HG03354 (cell line): ENCODE measurements at regions not wholly inside any gene's neighbourhood (a gene's known extent, or its start where the extent isn't known, plus 50 kb on each side); places are given as distances from the start of the nearest gene placed in this dataset.
"Not testable (repeated sequence)": the region's sequence is repeated elsewhere in the genome, so short reads cannot be mapped to it uniquely, and the experiment has no call there.

Source experiments
- ATAC-seq: cut with Tn5 transposase; IDR thresholded peaks from one replicate; pipeline ENCODE4 v1.9.1; 2021; ENCODE audit warnings: mild to moderate bottlenecking; ENCODE audit not compliant: unreplicated experiment, poor library complexity, severe bottlenecking

- not testable (repeated sequence) for ATAC-seq
These were observed 144.6 kb upstream of the DUSP22 start for GRCh38 chr6:147651-148050.

- peak; percentile 92 for ATAC-seq
These were observed 144.0 kb upstream of the DUSP22 start for GRCh38 chr6:148051-148984.

GRCh38 chr6:150147-150546 is 142.1 kb upstream of the DUSP22 start:
- ATAC-seq, result not testable (repeated sequence)

- ATAC-seq, result not testable (repeated sequence)
These were observed 139.9 kb upstream of the DUSP22 start for GRCh38 chr6:152436-152835.

GRCh38 chr6:153026-153425 is 139.3 kb upstream of the DUSP22 start:
- ATAC-seq, result not testable (repeated sequence)

GRCh38 chr6:153867-154266 is 138.4 kb upstream of the DUSP22 start:
- ATAC-seq, result not testable (repeated sequence)

GRCh38 chr6:154321-155092 is 137.8 kb upstream of the DUSP22 start:
- ATAC-seq, result not testable (repeated sequence)

- no peak for ATAC-seq
These were observed 136.3 kb upstream of the DUSP22 start for GRCh38 chr6:156010-156409.

- ATAC-seq, result not testable (repeated sequence)
These were observed 135.7 kb upstream of the DUSP22 start for GRCh38 chr6:156441-157140.

GRCh38 chr6:157176-157575 is 135.1 kb upstream of the DUSP22 start:
- ATAC-seq, result not testable (repeated sequence)

- ATAC-seq, result not testable (repeated sequence)
These were observed 130.6 kb upstream of the DUSP22 start for GRCh38 chr6:161657-162056.

GRCh38 chr6:164720-165119 is 127.6 kb upstream of the DUSP22 start:
- ATAC-seq, result no peak

GRCh38 chr6:165263-165662 is 127.0 kb upstream of the DUSP22 start:
- ATAC-seq, result no peak

GRCh38 chr6:165906-166305 is 126.4 kb upstream of the DUSP22 start:
- no peak for ATAC-seq

- no peak for ATAC-seq
These were observed 123.3 kb upstream of the DUSP22 start for GRCh38 chr6:168865-169455.

GRCh38 chr6:174036-174435 is 118.3 kb upstream of the DUSP22 start:
- no peak for ATAC-seq

GRCh38 chr6:175680-176079 is 116.6 kb upstream of the DUSP22 start:
- ATAC-seq, result no peak

GRCh38 chr6:176766-177165 is 115.5 kb upstream of the DUSP22 start:
- ATAC-seq, result no peak

- no peak for ATAC-seq
These were observed 114.2 kb upstream of the DUSP22 start for GRCh38 chr6:178119-178518.

- not testable (repeated sequence) for ATAC-seq
These were observed 113.4 kb upstream of the DUSP22 start for GRCh38 chr6:178929-179328.
